Cardiac fibroblast (primary cell): ENCODE measurements at regions not wholly inside any gene's neighbourhood (a gene's known extent, or its start where the extent isn't known, plus 50 kb on each side); places are given as distances from the start of the nearest gene placed in this dataset.

Source experiments
- DNase-seq, 2 donors: peaks; one replicate each; pipeline versions ENCODE4 v3.0.0 to v3.0.0-alpha.2; 2010; ENCODE audit warnings: low read depth in 2 of 2
- H3K4me3 ChIP-seq, 2 donors: replicated peaks in 1 of 2; 1 replicate in 1 of 2; 2 replicates in 1 of 2; pipeline ENCODE4 v1.5.1; 2011; ENCODE audit warnings: low read depth in 2 of 2, low read length in 2 of 2, mild to moderate bottlenecking in 2 of 2, moderate library complexity in 1 of 2
- TF ChIP-seq, protein P1 (sequence below): IDR thresholded peaks from one replicate; pipeline ENCODE4 v1.5.1; 2011; ENCODE audit warnings: low read depth, mild to moderate bottlenecking, low read length, inconsistent platforms

DNA sequence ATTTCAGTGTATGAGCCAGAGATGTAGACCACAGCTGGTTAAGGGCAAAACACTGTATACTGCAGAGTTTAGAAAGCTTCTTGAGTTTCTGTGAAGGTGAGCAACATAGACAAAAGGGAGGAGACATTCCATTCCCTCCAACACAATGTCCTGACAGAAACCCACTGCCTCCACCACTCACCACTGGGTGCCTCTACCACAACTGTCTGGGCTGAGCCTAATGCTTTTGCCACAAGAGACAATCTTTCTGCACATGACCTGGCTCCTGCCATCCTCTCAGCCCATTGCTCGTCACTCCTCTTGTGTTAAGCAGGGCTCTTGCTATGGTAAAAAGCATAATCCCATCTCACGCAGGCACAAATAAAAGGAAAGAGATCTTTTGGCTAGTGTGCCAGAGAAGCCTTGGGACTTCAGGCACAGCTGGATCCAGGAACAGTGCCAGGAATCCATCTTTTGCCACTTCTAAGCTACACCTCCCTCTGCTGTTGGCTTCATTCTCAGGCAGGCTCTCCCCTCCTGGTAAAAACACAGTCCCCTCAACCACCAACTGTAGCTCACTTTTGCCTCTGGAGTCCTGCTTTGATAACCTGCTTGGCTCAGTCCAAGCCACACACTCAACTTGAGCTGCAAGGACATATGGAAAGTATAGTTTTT lies 140.6 kb upstream of the PRR20G start:
- DNase-seq: no peak
- TF ChIP-seq, protein P1, sequence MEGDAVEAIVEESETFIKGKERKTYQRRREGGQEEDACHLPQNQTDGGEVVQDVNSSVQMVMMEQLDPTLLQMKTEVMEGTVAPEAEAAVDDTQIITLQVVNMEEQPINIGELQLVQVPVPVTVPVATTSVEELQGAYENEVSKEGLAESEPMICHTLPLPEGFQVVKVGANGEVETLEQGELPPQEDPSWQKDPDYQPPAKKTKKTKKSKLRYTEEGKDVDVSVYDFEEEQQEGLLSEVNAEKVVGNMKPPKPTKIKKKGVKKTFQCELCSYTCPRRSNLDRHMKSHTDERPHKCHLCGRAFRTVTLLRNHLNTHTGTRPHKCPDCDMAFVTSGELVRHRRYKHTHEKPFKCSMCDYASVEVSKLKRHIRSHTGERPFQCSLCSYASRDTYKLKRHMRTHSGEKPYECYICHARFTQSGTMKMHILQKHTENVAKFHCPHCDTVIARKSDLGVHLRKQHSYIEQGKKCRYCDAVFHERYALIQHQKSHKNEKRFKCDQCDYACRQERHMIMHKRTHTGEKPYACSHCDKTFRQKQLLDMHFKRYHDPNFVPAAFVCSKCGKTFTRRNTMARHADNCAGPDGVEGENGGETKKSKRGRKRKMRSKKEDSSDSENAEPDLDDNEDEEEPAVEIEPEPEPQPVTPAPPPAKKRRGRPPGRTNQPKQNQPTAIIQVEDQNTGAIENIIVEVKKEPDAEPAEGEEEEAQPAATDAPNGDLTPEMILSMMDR: no peak
- H3K4me3 ChIP-seq: no peak overlapping the region

- TF ChIP-seq, protein P1: no peak
- no peak for DNase-seq
- H3K4me3 ChIP-seq: no peak overlapping the region
These were observed 139.8 kb upstream of the PRR20G start for GRCh38 chr3:127427666-127428065.

GRCh38 chr3:127427156-127427555 lies 139.3 kb upstream of the PRR20G start:
- H3K4me3 ChIP-seq: no peak overlapping the region
- TF ChIP-seq, protein P1: no peak
- no peak for DNase-seq

DNA sequence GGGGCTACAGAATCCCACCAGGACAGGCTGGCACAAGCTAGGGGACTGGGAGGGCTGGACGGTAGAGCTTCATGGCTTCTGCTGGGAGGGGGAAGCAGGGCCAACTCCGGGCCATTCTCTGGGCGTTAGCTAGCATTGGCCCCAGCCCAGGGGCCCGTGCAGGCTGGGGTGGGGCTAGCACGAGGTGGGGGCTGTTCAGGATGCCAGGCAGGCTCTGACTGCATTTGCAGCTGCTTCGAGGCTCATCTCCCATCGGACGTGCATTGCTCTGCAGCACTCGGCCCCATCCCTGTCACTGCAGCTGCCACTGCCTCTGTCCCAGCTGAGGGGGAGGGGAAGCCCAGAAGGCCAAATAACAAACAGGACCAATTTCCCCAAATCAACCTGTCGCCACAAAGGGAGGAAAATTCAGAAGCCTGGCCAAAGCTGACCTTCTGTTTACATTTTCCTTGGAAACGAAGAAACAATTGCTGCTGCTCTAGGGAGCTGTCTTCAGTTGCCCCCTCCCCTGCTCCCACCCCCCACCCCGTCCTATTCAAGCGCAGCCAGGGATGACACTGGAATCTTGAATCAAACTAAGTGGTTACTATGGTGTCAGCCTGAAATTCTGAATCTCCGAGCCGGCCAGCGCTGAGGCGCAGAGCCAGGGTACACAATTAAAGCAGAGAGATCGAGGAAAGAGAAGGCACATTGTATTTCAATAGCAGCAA lies 138.8 kb upstream of the PRR20G start:
- no peak overlapping the region for H3K4me3 ChIP-seq
- TF ChIP-seq, protein P1: no peak
- no peak for DNase-seq

- no peak for DNase-seq
- no peak overlapping the region for H3K4me3 ChIP-seq
- TF ChIP-seq, protein P1: no peak
These were observed 137.9 kb upstream of the PRR20G start for GRCh38 chr3:127425505-127426443.

GRCh38 chr3:127424766-127425504 lies 137.1 kb upstream of the PRR20G start:
- TF ChIP-seq, protein P1: no peak
- no peak overlapping the region for H3K4me3 ChIP-seq
- DNase-seq: no peak
